Bronchial epithelial cell (primary cell): ENCODE measurements at regions not wholly inside any gene's neighbourhood (a gene's known extent, or its start where the extent isn't known, plus 50 kb on each side); places are given as distances from the start of the nearest gene placed in this dataset.

ENCODE experiments used
- DNase-seq: peaks from one replicate; pipeline ENCODE4 v3.0.0-alpha.2; 2010; ENCODE audit warnings: low read depth
- FAIRE-seq: peaks from 2 replicates; lab custom pipeline; 2011; peaks lifted over from hg19 to GRCh38; lab: Jason Lieb, UNC
- H3K27me3 ChIP-seq: 2 replicates; pipeline ENCODE4 v1.5.1; 2011; ENCODE audit warnings: low read length; ENCODE audit not compliant: control insufficient read depth, insufficient read depth
- H3K36me3 ChIP-seq: 2 replicates; pipeline ENCODE4 v1.5.1; 2011; ENCODE audit warnings: low read length; ENCODE audit not compliant: control insufficient read depth, insufficient read depth
- H3K4me3 ChIP-seq: 2 replicates; pipeline ENCODE4 v1.5.1; 2011; ENCODE audit warnings: mild to moderate bottlenecking, low read depth, low read length, control low read depth
- TF ChIP-seq, protein P1 (sequence below): IDR thresholded peaks from 2 replicates; pipeline ENCODE4 v1.5.1; 2011; ENCODE audit warnings: mild to moderate bottlenecking, moderate library complexity, low read length, control low read depth, inconsistent platforms; ENCODE audit not compliant: insufficient read depth, severe bottlenecking

- Histone ChIP-seq H3K4me3 (no peak overlapping the region), H3K36me3 (no peaks in the 10 kb centered on the region), H3K27me3 (no peaks in the 10 kb centered on the region)
- TF ChIP-seq, protein P1, sequence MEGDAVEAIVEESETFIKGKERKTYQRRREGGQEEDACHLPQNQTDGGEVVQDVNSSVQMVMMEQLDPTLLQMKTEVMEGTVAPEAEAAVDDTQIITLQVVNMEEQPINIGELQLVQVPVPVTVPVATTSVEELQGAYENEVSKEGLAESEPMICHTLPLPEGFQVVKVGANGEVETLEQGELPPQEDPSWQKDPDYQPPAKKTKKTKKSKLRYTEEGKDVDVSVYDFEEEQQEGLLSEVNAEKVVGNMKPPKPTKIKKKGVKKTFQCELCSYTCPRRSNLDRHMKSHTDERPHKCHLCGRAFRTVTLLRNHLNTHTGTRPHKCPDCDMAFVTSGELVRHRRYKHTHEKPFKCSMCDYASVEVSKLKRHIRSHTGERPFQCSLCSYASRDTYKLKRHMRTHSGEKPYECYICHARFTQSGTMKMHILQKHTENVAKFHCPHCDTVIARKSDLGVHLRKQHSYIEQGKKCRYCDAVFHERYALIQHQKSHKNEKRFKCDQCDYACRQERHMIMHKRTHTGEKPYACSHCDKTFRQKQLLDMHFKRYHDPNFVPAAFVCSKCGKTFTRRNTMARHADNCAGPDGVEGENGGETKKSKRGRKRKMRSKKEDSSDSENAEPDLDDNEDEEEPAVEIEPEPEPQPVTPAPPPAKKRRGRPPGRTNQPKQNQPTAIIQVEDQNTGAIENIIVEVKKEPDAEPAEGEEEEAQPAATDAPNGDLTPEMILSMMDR, result no peak
- no peak for FAIRE-seq
- DNase-seq, result no peak
These were observed 431.0 kb upstream of the SOX9 start for GRCh38 chr17:71689782-71690181.

- Histone ChIP-seq H3K36me3 (no peaks in the 10 kb centered on the region), H3K4me3 (no peak overlapping the region), H3K27me3 (no peaks in the 10 kb centered on the region)
- TF ChIP-seq, protein P1, result no peak
- DNase-seq (no peak), FAIRE-seq (no peak)
These were observed 420.9 kb upstream of the SOX9 start for GRCh38 chr17:71699907-71700306.

GRCh38 chr17:71703701-71704100, 417.1 kb upstream of the SOX9 start:
- no peaks in the 10 kb centered on the region for H3K27me3 ChIP-seq
- H3K4me3 ChIP-seq, result no peak overlapping the region
- no peak for FAIRE-seq
- no peak for DNase-seq
- TF ChIP-seq, protein P1, result no peak
- no peaks in the 10 kb centered on the region for H3K36me3 ChIP-seq

DNA sequence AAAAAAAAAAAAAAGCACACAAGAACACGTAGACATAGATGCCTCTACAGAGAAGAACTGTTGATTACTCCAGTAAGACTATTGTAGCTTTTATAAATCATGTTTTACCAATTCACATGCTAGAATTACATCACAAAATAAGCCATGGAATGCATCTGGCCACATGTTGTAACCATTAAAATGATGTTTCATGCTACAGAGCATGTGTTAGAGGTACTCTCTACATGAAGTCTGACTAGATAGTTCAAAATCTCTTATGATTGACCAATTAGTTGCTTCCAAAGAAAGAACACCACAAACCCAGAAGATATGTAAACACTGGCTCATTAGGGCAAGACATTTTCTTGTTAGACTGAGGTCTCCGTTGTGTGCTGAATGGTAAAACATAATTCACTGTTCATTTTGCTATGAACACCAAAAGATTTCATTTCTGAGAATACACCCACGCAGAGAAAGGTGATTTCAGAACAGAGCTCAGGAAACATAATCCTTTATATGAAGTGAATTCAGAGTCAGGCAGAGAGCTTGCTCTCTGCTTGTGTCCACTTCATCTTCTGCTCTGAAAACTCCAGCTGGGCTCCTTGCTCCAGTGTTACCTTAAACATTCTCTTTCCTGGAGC, 411.4 kb upstream of the SOX9 start:
- FAIRE-seq, result peak; percentile 28

GRCh38 chr17:71709946-71710345, 410.9 kb upstream of the SOX9 start:
- no peak for DNase-seq
- H3K27me3 ChIP-seq, result no peaks in the 10 kb centered on the region
- TF ChIP-seq, protein P1, result no peak
- FAIRE-seq, result no peak
- H3K36me3 ChIP-seq, result no peaks in the 10 kb centered on the region
- H3K4me3 ChIP-seq, result no peak overlapping the region

More for the DNA sequence above, 411.4 kb upstream of the SOX9 start:
- TF ChIP-seq, protein P1, result no peak
- Histone ChIP-seq H3K27me3 (no peaks in the 10 kb centered on the region), H3K36me3 (no peaks in the 10 kb centered on the region), H3K4me3 (no peak overlapping the region)
- DNase-seq, result no peak

- FAIRE-seq, result no peak
- peak; percentile 3 for DNase-seq
- TF ChIP-seq, protein P1, result no peak
- H3K36me3 ChIP-seq, result no peaks in the 10 kb centered on the region
- no peaks in the 10 kb centered on the region for H3K27me3 ChIP-seq
- no peak overlapping the region for H3K4me3 ChIP-seq
These were observed 410.0 kb upstream of the SOX9 start for GRCh38 chr17:71710816-71711215.
